Astrocyte of the cerebellum (primary cell): ENCODE measurements at regions not wholly inside any gene's neighbourhood (a gene's known extent, or its start where the extent isn't known, plus 50 kb on each side); places are given as distances from the start of the nearest gene placed in this dataset.

Experiments used
- DNase-seq: peaks from one replicate; pipeline ENCODE4 v3.0.0-alpha.2; 2011; ENCODE audit warnings: low read depth
- H3K4me3 ChIP-seq: 2 replicates; pipeline ENCODE4 v1.5.1; 2011; ENCODE audit warnings: mild to moderate bottlenecking, low read depth, low read length, moderate library complexity
- in situ Hi-C: cut with HindIII; loops from 2 replicates; pipeline ENCODE4 v1.10.0; 2017; ENCODE audit warnings: low sequenced_read_pairs
- TF ChIP-seq, protein P1 (sequence below): IDR thresholded peaks from 2 replicates; pipeline ENCODE4 v1.5.1; 2012; ENCODE audit warnings: low read length, low read depth, moderate library complexity, mild to moderate bottlenecking; ENCODE audit errors: missing control alignments

GRCh38 chr11:103680826-103681225, 355.6 kb upstream of the DDI1 start:
- DNase-seq: no peak
- TF ChIP-seq, protein P1, sequence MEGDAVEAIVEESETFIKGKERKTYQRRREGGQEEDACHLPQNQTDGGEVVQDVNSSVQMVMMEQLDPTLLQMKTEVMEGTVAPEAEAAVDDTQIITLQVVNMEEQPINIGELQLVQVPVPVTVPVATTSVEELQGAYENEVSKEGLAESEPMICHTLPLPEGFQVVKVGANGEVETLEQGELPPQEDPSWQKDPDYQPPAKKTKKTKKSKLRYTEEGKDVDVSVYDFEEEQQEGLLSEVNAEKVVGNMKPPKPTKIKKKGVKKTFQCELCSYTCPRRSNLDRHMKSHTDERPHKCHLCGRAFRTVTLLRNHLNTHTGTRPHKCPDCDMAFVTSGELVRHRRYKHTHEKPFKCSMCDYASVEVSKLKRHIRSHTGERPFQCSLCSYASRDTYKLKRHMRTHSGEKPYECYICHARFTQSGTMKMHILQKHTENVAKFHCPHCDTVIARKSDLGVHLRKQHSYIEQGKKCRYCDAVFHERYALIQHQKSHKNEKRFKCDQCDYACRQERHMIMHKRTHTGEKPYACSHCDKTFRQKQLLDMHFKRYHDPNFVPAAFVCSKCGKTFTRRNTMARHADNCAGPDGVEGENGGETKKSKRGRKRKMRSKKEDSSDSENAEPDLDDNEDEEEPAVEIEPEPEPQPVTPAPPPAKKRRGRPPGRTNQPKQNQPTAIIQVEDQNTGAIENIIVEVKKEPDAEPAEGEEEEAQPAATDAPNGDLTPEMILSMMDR: no peak
- in situ Hi-C loops: no loop called here
- no peak overlapping the region for H3K4me3 ChIP-seq

DNA sequence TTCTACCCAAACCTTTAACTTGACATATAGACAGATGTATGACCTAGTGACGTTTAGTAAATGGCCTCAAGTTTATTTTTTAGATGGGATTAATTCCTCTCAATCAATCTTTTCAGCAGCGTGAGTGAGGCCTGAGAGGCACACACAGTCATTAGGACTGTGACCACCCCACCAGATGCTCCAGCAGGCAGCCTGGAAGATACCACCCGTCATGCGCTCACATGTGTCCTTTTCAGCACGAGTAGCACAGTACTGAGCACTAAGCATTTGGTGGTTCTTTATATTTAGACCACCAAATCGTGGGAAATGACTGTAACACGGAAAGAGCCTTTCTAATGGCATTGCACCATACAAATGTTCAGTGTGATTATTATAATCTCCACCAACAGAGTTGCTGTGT, 354.6 kb upstream of the DDI1 start:
- no peak overlapping the region for H3K4me3 ChIP-seq
- no peak for DNase-seq
- in situ Hi-C loops: no loop called here
- TF ChIP-seq, protein P1: no peak

GRCh38 chr11:103682318-103683184, 353.9 kb upstream of the DDI1 start:
- no peak overlapping the region for H3K4me3 ChIP-seq
- in situ Hi-C loops: no loop called here
- DNase-seq: peak; percentile 52
- TF ChIP-seq, protein P1: peak; percentile 82

- TF ChIP-seq, protein P1: no peak
- DNase-seq: no peak
- in situ Hi-C loops: no loop called here
- no peak overlapping the region for H3K4me3 ChIP-seq
These were observed 352.9 kb upstream of the DDI1 start for GRCh38 chr11:103683576-103683975.

- in situ Hi-C loops: no loop called here
- TF ChIP-seq, protein P1: no peak
- DNase-seq: no peak
- no peak overlapping the region for H3K4me3 ChIP-seq
These were observed 347.5 kb upstream of the DDI1 start for GRCh38 chr11:103688924-103689323.

GRCh38 chr11:103690356-103690755, 346.1 kb upstream of the DDI1 start:
- in situ Hi-C loops: no loop called here
- TF ChIP-seq, protein P1: no peak
- DNase-seq: no peak
- H3K4me3 ChIP-seq: no peak overlapping the region

DNA sequence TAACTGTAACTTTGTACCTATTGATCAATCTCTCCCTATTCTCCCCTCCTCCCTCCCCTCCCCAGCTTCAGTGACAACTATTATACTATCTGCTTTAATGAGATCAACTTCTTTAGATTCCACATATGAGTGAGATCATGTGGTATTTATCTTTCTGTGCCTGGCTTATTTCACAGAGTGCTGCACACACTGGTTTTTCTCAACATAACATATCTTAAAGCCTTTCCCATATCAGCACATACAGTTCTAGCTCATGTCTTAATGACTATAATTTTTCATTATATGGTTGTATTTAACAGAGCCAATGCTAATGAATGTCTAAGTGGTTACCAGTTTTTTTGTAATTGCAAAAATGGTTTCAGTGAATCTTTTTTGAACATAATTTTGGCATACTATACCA, 340.3 kb upstream of the DDI1 start:
- TF ChIP-seq, protein P1: no peak
- DNase-seq: no peak
- in situ Hi-C loops: no loop called here
- no peak overlapping the region for H3K4me3 ChIP-seq
